HG02571 (cell line): ENCODE measurements at regions not wholly inside any gene's neighbourhood (a gene's known extent, or its start where the extent isn't known, plus 50 kb on each side); places are given as distances from the start of the nearest gene placed in this dataset.
"Not testable (repeated sequence)": the region's sequence is repeated elsewhere in the genome, so short reads cannot be mapped to it uniquely, and the experiment has no call there.

Source experiments
- ATAC-seq: cut with Tn5 transposase; IDR thresholded peaks from one replicate; pipeline ENCODE4 v1.9.1; 2021; ENCODE audit warnings: mild to moderate bottlenecking, moderate library complexity; ENCODE audit not compliant: unreplicated experiment

- no peak for ATAC-seq
These were observed 163.8 kb upstream of the ARHGEF26 start for GRCh38 chr3:153957421-153957820.

GRCh38 chr3:153958635-153959595 lies 162.3 kb upstream of the ARHGEF26 start:
- no peak for ATAC-seq

- ATAC-seq, result no peak
These were observed 160.6 kb upstream of the ARHGEF26 start for GRCh38 chr3:153960458-153961074.

- no peak for ATAC-seq
These were observed 159.7 kb upstream of the ARHGEF26 start for GRCh38 chr3:153961494-153961893.

- no peak for ATAC-seq
These were observed 158.2 kb upstream of the ARHGEF26 start for GRCh38 chr3:153963012-153963411.

- ATAC-seq, result no peak
These were observed 153.9 kb upstream of the ARHGEF26 start for GRCh38 chr3:153967260-153967659.

GRCh38 chr3:153970047-153970446 lies 151.1 kb upstream of the ARHGEF26 start:
- ATAC-seq, result peak; percentile 33

GRCh38 chr3:153970741-153971347 lies 150.3 kb upstream of the ARHGEF26 start:
- ATAC-seq, result no peak

GRCh38 chr3:153972862-153973261 lies 148.3 kb upstream of the ARHGEF26 start:
- ATAC-seq, result peak; percentile 51

- peak; percentile 75 for ATAC-seq
These were observed 147.4 kb upstream of the ARHGEF26 start for GRCh38 chr3:153973722-153974265.

- no peak for ATAC-seq
These were observed 146.6 kb upstream of the ARHGEF26 start for GRCh38 chr3:153974614-153975013.

- ATAC-seq, result no peak
These were observed 144.2 kb upstream of the ARHGEF26 start for GRCh38 chr3:153976891-153977554.

GRCh38 chr3:153978006-153978405 lies 143.2 kb upstream of the ARHGEF26 start:
- ATAC-seq, result no peak

GRCh38 chr3:153979418-153980251 lies 141.6 kb upstream of the ARHGEF26 start:
- ATAC-seq, result no peak

- no peak for ATAC-seq
These were observed 141.0 kb upstream of the ARHGEF26 start for GRCh38 chr3:153980252-153980590.

- ATAC-seq, result not testable (repeated sequence)
These were observed 123.8 kb upstream of the ARHGEF26 start for GRCh38 chr3:153997364-153997763.

- ATAC-seq, result no peak
These were observed 117.5 kb upstream of the ARHGEF26 start for GRCh38 chr3:154003649-154004048.

GRCh38 chr3:154011036-154011435 lies 110.2 kb upstream of the ARHGEF26 start:
- no peak for ATAC-seq

GRCh38 chr3:154013736-154014135 lies 107.5 kb upstream of the ARHGEF26 start:
- no peak for ATAC-seq

- no peak for ATAC-seq
These were observed 105.9 kb upstream of the ARHGEF26 start for GRCh38 chr3:154015307-154015706.
